Stimulated activated CD8-positive, alpha-beta memory T cell treated with anti-CD3 and anti-CD28 coated beads, Interleukin-4, amount 100 ng/mL, for 24 hours (primary cell): ENCODE measurements at regions not wholly inside any gene's neighbourhood (a gene's known extent, or its start where the extent isn't known, plus 50 kb on each side); places are given as distances from the start of the nearest gene placed in this dataset.
"Not testable (repeated sequence)": the region's sequence is repeated elsewhere in the genome, so short reads cannot be mapped to it uniquely, and the experiment has no call there.

Experiments used
- DNase-seq: peaks from one replicate; pipeline ENCODE4 v3.0.0-alpha.2; 2020; ENCODE audit warnings: low read depth

- DNase-seq, result not testable (repeated sequence)
Observed at GRCh38 chr3:48101301-48101650, 85.1 kb upstream of the MAP4 start.

- no peak for DNase-seq
Observed at GRCh38 chr3:48092270-48092669, 76.1 kb upstream of the MAP4 start.

- no peak for DNase-seq
Observed at GRCh38 chr3:48090166-48090939, 74.1 kb upstream of the MAP4 start.

- peak; percentile 92 for DNase-seq
Observed at GRCh38 chr3:48088749-48089466, 72.7 kb upstream of the MAP4 start.

- no peak for DNase-seq
Observed at GRCh38 chr3:48088056-48088748, 72.0 kb upstream of the MAP4 start.

- no peak for DNase-seq
Observed at GRCh38 chr3:48086705-48087104, 70.5 kb upstream of the MAP4 start.

- no peak for DNase-seq
Observed at GRCh38 chr3:48084929-48085328, 68.7 kb upstream of the MAP4 start.

GRCh38 chr3:48084170-48084569, 68.0 kb upstream of the MAP4 start:
- DNase-seq, result no peak

- DNase-seq, result no peak
Observed at GRCh38 chr3:48082580-48083184, 66.5 kb upstream of the MAP4 start.

- no peak for DNase-seq
Observed at GRCh38 chr3:48077815-48078214, 61.6 kb upstream of the MAP4 start.

GRCh38 chr3:48070030-48070429, 53.8 kb upstream of the MAP4 start:
- no peak for DNase-seq

- DNase-seq, result no peak
Observed at GRCh38 chr3:48069339-48069738, 53.1 kb upstream of the MAP4 start.

- no peak for DNase-seq
Observed at GRCh38 chr3:48068886-48069285, 52.7 kb upstream of the MAP4 start.

- not testable (repeated sequence) for DNase-seq
Observed at GRCh38 chr3:48068320-48068719, 52.1 kb upstream of the MAP4 start.

- no peak for DNase-seq
Observed at GRCh38 chr3:48067271-48067670, 51.1 kb upstream of the MAP4 start.
